GDM1 (cell line): ENCODE measurements at regions not wholly inside any gene's neighbourhood (a gene's known extent, or its start where the extent isn't known, plus 50 kb on each side); places are given as distances from the start of the nearest gene placed in this dataset.
A peak's percentile ranks its signal among the peaks of the same experiment; 100 is the strongest.

Source experiments
- DNase-seq: peaks from one replicate; lab custom pipeline; 2025; lab: John Stamatoyannopoulos, UW

DNA sequence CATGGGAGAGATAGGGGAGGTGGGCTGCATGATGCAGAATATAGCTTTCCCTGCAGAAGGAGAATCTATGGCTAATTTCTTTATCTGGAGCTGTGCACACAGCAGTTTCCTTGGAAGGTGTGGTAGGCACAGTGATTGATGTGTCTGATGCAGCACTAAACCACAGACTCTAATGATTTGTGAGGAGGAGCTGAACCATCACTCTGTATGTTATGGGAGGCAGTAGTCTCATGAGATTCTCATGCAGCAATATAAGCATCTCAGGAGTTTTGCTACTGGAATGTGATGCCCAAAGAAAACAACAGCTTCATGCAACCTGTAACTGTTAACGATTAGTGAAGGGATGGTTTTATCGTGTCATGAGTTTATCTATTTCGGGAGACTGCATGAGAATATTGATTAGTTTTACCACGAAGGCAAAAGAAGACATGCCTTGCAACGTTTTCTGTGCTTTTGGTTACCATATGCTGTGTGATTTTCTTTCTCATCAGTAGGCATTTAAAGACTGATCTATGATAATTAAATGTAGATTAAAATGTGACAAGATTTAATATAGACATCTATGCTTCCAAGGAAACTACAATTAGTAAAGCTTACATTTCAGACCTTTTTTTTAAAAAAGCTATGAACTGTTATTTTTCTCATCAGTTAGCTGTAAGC, 286.8 kb downstream of the ARL6IP6 start:
- no peak for DNase-seq

DNA sequence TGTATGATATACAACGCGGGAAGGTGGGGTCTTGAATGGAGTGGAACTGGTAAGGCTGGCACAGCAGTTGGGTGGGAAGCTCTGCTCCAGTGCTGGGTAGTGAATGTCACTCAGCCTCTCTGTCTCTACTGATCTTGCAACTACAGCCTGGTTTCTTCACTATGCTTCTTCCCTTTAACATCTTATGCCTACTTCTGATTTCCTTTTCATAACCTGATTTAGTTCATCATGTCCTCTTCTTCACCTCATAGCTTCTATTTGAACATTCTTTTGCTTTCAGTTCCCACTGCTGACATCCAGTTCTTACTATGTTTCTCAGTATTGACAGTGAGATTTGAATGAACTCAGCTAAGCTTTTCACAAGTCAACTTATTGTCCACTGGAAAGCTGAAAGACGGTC, 286.2 kb downstream of the ARL6IP6 start:
- DNase-seq: no peak

DNA sequence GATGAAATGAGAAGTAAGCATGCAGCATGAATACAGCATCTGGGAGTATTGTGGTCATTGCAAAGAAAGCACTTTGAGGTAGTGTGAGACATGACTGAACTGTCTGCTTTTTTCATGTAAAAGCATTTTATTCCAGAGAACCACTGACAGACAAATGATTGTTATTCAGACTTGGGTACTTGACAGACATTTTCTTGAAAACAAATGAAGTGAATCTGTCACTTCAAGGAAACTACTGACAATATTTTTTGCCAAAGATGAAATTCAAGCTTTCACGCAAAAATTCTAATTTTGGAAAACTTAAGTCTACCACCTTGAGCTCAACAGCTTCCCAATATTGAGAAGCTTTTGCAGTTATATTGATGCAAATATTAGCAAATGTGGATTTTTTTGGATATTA, 255.7 kb downstream of the ARL6IP6 start:
- no peak for DNase-seq

DNA sequence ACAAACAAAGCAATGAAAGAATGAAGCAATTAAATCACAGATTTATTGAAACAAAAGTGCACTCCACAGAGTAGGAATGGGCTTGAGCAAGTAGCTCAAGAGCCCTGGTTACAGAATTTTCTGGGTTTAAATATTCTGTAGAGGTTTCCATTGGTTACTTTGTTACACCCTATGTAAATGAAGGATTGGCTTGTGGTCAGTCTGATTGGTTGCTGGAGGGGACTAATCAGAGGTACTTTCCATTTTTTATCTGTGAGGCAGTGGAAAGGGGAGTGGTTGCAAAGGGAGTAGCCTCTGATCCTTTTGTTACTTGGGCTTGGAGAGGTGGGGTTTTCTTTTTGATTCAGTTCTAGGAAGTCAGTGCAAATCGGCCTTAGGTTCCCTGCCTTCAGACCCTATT, 253.3 kb downstream of the ARL6IP6 start:
- no peak for DNase-seq

DNA sequence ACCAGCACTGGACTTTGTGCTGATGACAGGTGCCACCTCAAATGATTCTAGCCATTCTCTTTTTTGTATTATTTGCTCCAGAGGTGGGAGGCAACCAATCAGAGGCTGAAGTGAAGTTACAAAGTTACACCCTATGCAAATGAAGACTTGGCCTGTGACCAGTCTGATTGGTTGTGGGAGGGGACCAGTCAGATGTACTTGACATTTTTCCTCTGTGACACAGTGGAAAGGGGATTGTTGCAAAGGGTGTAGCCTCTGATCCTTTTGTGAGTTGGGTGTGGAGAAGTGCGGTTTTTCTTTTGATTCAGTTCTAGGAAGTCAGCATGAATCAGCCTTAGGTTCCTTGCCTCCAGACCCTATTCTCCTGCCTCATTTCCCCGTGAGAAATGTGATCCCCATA, 244.0 kb downstream of the ARL6IP6 start:
- no peak for DNase-seq

DNA sequence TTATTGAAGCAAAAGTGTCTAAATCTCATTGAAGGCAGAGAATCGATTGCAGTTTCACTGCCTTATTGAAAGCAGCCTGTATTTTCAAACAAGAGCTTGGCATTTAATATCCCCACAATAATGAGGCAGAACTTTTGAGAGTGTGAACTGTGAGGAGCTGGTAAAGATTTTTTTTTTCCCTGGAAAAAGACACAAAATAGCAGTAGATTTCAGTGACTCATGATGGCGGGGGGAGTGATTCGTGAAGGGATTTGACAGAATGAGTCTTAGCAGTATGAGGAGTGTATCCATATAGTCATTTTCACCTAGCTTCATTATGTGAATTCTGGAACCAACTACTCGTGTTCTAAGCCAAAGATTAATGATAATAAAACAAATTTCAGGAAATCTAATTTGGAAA, 242.9 kb downstream of the ARL6IP6 start:
- no peak for DNase-seq

DNA sequence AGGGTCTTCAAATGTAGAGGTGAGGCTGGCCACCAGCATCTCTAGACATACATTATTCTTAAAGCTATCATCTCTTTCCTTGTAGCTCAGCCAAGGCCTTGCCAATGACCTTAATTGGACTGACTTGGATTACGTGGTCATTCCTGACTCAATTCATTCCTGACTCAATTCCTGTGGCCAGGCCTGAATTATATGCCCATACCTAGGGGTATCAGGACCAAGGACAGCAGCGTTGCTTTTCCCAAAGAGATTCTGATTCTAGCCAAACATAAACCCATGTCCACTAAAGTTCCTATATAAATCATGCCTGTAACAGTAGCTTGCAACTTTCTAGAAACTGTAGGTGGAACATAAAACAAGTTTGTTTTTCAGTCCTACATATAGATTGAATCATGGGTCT, 231.7 kb downstream of the ARL6IP6 start:
- DNase-seq: no peak

DNA sequence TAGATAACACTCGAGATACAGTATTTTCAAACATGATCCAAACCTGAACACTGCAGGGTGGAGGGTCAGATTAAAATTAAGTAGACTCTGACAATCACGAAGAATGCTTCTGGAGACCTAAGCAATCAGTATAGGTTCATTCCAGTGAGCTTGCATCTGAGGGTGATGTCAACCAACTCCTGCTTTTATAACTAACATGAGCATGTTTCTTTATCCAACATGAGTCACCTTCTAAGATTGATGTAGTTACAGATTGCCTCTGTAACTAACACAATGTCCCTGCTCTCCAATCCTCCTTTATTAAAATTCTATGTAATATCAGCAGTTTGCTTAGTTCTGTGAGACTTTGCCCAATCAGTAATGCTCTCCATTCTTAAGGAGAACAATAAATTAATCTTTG, 225.7 kb downstream of the ARL6IP6 start:
- no peak for DNase-seq

DNA sequence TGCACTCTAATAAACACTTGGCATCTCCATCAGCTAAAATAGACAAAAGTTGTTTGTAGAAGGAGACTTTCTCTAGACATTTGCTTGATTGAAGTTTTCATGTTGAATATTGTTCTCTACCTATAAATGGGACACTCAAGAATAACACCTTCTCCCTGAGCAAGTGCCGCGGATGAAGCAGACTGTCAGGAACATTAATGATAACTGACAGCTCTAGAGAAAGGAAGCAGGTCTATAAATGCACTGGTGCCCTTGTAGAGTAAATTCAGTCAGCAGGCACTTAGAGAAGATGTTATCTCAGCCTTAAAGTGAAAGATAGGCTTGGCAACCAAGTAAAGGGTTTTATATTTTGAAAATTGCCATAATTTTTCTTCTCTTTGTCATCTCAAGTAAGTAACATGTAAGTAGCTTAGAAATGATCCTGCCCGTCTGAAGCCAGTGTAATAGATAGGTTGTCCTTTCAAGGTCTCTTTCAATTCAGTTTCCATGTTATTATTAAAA, 224.6 kb downstream of the ARL6IP6 start:
- no peak for DNase-seq

DNA sequence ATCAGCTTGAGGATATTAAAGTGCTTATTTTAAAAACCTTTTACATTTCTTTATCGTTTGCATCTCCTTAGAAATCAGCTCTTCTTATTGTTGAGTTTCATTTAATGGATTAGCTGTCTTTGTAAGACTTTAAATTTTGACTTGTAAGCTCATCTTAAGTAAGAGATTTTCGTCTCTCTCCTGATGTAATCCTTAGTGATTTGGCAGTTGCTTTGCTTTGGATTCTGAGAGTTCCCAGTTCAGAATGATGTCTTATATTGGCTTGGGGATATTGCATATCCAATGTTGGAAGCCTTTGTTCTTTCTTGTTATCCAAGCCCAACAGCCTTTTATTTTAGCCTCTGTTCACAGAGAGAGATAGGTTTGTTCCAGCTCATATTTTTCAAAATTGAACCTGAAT, 212.1 kb downstream of the ARL6IP6 start:
- no peak for DNase-seq

DNA sequence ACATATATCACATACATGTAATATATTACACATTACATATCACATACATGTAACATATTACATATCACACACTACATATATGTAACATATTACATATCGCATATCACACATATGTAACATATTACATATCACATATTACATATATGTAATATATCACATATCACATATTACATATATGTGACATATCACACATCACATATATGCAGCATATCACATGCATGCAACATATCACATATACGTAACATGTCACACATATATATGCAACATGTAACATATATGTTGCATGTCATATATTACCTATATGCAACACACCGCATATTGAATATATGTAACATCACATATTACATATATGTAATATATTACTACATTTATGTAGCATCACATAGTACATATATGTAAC, 211.2 kb downstream of the ARL6IP6 start:
- no peak for DNase-seq

DNA sequence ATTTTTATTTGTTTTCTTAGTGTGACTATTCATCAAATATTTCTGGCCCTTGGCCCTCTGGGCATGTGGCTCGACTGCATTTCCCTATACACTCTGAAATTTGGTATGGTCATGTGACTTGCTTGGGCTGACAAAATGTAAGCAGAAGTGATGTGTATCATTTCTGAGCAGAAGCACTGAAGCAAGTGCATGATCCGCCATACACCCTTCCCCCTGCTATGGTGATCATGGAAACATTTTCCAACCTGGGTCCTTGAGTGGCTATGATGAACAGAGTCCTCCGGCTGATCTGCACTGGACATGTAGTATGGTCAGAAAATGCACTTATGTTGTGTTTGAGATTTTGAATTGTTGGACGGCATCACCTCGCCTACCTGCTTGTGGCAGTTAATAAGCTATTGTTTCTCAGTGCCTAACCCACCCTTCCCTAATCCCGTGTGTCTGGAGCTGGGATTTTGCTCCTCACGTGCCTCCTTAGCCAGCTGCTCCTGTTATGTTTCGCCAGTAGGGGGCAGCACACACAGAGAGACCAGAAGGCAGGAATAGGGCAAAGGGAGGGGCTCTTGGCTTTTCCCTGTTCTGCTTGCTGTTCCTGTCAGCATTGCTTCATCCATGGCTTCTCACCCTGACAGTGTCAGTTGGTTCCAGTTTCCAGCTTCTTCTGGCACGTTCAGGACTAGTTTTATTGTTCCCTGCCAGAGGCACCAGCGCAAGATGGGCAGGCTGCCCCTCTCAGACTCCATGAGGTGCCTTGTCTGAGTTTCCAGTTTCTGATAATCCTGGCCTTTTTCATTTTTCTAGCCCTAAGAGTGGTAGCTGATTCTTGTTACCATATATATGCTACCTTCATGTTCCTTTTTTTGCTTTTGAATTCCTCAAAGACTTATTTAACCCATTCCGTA, 207.4 kb downstream of the ARL6IP6 start:
- peak; percentile 36 for DNase-seq

DNA sequence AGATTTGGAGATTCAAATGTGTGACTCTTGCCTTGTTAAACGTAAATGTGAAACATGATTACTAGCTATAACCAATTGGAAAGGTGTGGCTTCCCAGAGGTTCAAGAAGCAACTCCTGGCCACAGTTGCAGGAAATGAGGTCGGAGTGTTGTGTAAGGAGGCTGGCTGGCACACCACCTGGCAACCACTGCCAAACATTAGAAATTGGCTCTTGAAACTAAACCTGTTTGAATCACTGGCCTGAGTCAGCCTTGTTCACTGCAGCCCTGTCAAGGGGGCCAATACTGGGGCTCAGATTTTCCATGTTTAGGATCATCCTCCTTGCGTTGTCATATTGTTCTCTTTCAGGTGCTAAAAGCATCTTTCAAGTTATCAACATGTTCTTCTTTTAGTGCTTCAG, 206.3 kb downstream of the ARL6IP6 start:
- DNase-seq: no peak

DNA sequence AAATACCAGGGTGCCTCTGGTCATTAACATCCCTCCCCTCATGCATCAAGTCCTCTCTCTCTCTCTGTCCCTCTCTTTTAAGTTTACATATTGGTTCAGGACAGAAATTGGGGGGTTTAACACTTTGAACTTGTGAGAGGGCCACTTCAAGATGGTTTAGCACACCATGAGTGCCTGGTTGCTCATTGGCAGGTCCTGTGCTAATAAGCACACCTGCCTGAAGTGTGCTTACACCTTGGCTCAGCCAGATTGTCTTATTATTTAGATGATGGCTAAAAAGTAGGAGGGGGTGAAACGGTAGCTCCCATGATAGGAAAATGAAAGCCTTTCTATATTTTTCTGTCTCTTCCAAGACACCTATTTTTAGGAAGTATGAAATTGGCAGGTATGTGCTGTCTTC, 205.8 kb downstream of the ARL6IP6 start:
- no peak for DNase-seq

DNA sequence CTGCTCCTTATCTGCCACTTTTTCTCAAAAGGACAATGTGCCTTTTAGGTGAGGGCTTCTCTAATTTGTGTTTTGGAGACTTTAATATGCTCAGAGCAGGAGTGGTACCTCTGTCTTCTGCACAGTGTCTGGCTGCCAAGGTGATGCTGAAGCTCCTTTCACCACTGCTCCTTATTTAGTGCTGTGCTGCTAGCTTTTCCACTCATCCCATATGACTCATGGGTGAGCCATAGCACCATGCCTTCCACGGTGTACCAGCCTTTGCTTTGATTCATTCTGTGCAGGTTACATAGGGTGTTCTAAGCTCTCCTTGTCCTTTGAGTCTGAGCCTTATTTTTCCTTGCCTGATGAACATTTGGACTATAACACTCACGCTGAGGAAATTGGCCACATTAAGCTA, 202.4 kb downstream of the ARL6IP6 start:
- DNase-seq: no peak

DNA sequence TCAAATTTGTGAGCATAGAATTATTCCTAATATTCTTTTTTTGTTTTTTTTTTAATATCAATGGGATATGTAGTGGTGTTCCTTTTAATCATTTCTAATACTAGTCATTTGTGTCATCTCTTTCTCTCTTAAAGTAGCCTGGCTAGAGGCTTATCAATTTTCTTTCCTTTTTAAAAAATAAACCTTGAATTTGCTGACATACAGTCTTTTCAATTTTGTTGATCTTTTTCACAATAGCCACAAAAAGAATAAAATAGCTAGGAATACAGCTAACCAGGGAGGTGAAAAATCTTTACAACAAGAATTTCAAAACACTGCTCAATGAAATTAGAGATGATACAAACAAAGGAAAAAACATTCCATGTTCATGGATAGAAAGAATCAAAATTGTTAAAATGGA, 192.6 kb downstream of the ARL6IP6 start:
- DNase-seq: no peak

DNA sequence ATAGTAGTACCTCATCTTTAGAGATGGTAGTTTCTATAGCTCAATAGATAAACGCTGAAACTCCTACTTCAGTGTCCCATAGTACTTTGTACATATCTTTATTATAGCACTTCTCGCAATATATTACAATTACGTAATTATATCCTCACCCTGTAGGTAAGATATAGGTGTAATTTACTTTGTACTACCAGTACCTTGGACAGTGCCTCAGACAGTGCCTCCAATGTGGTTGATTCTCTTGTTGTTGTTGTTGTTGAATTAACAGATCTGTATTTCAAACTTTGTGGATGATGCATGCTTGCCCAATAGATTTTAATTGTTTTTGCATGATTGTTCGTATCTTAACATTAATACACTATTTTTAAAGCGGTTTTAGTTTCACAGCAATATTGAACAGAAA, 188.6 kb downstream of the ARL6IP6 start:
- no peak for DNase-seq

DNA sequence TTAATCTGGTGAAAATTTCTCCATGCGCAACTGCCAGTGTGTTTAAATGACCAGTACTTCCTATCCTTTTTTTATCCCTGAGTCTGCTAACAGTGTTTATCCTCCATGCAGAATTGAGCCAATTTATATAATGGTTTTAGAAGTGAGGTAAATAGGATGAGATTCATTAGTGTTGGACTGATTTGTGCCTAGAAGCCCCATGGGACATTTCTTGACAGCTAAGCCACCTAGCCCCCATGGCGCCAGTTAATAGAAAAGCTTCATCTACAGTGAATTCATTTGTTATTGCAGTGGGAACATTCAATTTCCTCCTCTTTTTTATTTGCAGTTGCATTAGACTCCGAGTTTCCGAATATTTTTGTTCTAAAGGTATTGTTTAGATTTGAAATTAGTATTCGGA, 175.6 kb downstream of the ARL6IP6 start:
- DNase-seq: no peak

DNA sequence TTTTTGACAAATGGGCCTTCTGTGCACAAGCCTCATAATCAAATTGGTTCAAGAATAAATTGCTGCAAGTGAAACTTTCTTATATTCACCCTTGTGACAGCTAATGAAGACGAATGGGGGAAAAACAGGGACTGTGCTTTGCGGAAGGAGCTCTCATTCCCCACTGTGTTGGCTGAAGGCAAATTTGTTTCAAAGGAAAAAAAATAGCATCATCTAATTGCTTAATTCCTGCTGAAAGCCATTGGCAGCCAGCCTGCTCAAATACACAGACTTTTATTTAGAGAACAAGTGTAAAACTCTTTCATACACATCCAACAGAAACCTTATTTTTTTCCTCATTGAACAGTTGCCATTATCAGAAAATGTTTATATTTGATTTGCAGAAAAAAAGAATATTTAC, 172.3 kb downstream of the ARL6IP6 start:
- no peak for DNase-seq

DNA sequence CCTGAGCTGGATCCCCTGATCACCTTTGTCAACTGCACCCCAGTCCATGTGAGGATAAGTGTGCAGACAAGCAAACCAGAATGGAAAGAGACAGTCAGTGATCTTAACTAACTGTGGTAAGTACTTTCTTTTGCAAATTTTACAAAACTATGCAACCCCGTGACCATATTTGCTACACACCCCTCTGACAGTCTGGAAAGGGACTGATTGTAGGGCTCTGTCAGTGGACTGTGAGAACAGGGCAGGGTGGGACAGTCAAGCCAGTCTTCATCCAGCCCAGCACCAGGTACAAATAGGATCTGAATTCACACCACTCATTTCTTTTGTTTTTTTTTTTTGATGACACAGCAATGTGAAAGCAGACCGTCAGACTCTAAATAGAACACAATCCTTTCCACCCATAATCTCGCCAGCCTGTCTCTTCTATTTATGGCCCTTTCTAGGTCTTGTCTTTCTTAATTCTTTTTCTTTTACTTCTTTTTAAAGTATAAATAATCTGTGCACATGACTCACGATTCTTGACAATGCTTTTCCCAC, 165.6 kb downstream of the ARL6IP6 start:
- DNase-seq: no peak

DNA sequence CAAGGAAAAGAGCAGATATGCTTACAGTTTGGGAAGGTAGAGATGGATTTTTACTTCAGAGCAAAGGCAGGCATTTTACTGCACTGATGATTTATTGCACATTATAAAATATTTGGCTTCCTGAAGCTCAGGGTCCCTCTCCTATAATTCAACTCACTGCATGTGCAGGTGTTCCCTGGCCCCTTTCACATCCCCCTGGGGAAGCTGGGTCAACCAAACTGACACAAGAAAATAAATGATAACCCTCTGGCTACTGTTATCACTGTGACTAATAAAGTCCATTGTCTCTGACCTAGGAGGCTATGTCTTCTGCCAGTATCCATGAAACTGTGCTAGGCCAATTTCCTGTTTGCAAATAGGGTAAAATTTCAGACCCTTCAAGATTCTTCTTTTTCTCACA, 163.1 kb downstream of the ARL6IP6 start:
- no peak for DNase-seq

DNA sequence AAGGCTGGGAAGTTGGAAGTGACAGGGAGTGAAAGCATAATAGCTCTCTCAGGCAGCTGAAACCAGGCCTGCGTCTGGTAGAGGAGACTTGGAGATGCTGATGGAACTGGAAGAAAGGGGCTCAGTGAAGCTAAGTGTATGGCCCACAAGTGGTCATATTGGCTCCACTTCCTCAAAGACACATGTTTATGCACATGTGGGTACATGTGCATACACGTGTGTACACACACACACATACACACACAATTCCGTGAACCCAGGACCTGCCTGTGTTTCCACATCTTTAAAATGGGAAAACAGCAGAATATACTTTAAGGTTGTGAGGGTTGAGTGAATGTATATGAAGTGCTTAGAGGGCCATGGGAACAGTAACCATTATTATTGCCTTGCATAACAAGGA, 160.9 kb downstream of the ARL6IP6 start:
- no peak for DNase-seq
